GM23338 (cell line): ENCODE measurements at regions not wholly inside any gene's neighbourhood (a gene's known extent, or its start where the extent isn't known, plus 50 kb on each side); places are given as distances from the start of the nearest gene placed in this dataset.

Experiments
- ATAC-seq: fragments of 200-7000 bp; cut with Tn5 transposase; 3 replicates; pipeline ENCODE4 v1.9.1; 2020
- DNase-seq: peaks from one replicate; pipeline ENCODE4 v3.0.0-alpha.2; 2015; ENCODE audit warnings: low spot score
- H2AFZ ChIP-seq: fragments of 200-600 bp; sonication (generic); 2 replicates; pipeline ENCODE4 v1.8.0; 2016; ENCODE audit warnings: antibody characterized with exemption, mild to moderate bottlenecking, moderate library complexity
- H3F3A ChIP-seq: fragments of 200-600 bp; sonication (generic); replicated peaks from 2 replicates; pipeline ENCODE4 v1.8.0; 2017; ENCODE audit warnings: antibody characterized with exemption, mixed run types, low read depth
- H3K27ac ChIP-seq: fragments of 200-600 bp; sonication (generic); 2 replicates; pipeline ENCODE4 v1.6.1; 2016; ENCODE audit warnings: low read depth
- H3K27me3 ChIP-seq: fragments of 200-600 bp; sonication (generic); 2 replicates; pipeline ENCODE4 v1.8.0; 2016; ENCODE audit warnings: mild to moderate bottlenecking, mixed run types, moderate library complexity; ENCODE audit not compliant: insufficient read depth
- H3K36me3 ChIP-seq: fragments of 200-600 bp; sonication (generic); 2 replicates; pipeline ENCODE4 v1.8.0; 2016; ENCODE audit warnings: mild to moderate bottlenecking; ENCODE audit not compliant: insufficient read depth
- H3K4me1 ChIP-seq: fragments of 200-600 bp; sonication (generic); 2 replicates; pipeline ENCODE4 v1.8.0; 2016; ENCODE audit warnings: mild to moderate bottlenecking, moderate library complexity; ENCODE audit not compliant: insufficient read depth
- H3K4me2 ChIP-seq: fragments of 200-600 bp; sonication (generic); 2 replicates; pipeline ENCODE4 v1.7.1; 2017; ENCODE audit warnings: mixed run types
- H3K4me3 ChIP-seq: fragments of 200-600 bp; sonication (generic); 2 replicates; pipeline ENCODE4 v1.6.1; 2016; ENCODE audit warnings: mixed run types
- H3K79me2 ChIP-seq: fragments of 200-600 bp; sonication (generic); replicated peaks from 2 replicates; pipeline ENCODE4 v1.8.0; 2017; ENCODE audit warnings: mild to moderate bottlenecking; ENCODE audit not compliant: insufficient read depth
- H3K9me2 ChIP-seq: fragments of 200-600 bp; sonication (generic); 2 replicates; pipeline ENCODE4 v1.8.0; 2017; ENCODE audit not compliant: insufficient read depth
- H4K20me1 ChIP-seq: fragments of 200-600 bp; sonication (generic); replicated peaks from 2 replicates; pipeline ENCODE4 v1.8.0; 2017; ENCODE audit warnings: mild to moderate bottlenecking; ENCODE audit not compliant: insufficient read depth
- H3K27ac Mint-ChIP-seq: 2 replicates; pipeline ENCODE4 v1.8.0; 2020; ENCODE audit warnings: inconsistent platforms, mild to moderate bottlenecking, moderate library complexity, mixed read lengths
- H3K27me3 Mint-ChIP-seq: 3 replicates; pipeline ENCODE4 v1.8.0; 2022; ENCODE audit warnings: low read depth, mild to moderate bottlenecking, moderate library complexity, mixed read lengths, inconsistent platforms; ENCODE audit not compliant: insufficient read depth, poor library complexity
- H3K36me3 Mint-ChIP-seq: 3 replicates; pipeline ENCODE4 v1.8.0; 2021; ENCODE audit warnings: low read depth, mild to moderate bottlenecking, inconsistent platforms, moderate library complexity, mixed read lengths
- H3K4me1 Mint-ChIP-seq: 3 replicates; pipeline ENCODE4 v1.8.0; 2020; ENCODE audit warnings: mild to moderate bottlenecking, inconsistent platforms, mixed read lengths
- H3K4me3 Mint-ChIP-seq: 3 replicates; pipeline ENCODE4 v1.8.0; 2021; ENCODE audit warnings: moderate library complexity, mild to moderate bottlenecking, inconsistent platforms, mixed read lengths
- H3K9me3 Mint-ChIP-seq: 3 replicates; pipeline ENCODE4 v1.8.0; 2020; ENCODE audit warnings: moderate library complexity, mild to moderate bottlenecking, inconsistent platforms, mixed read lengths
- CTCF ChIP-seq, 2 experiments: fragments of 200-600 bp in 1 of 2; sonication (generic) in 1 of 2; conservative IDR thresholded peaks; 2 replicates each; pipeline versions ENCODE4 v1.5.1 to v1.6.1; 2016 to 2017; ENCODE audit warnings: antibody characterized with exemption in 2 of 2, low read depth in 2 of 2, mild to moderate bottlenecking in 2 of 2, moderate library complexity in 1 of 2
- ETS1 ChIP-seq: IDR thresholded peaks from 2 replicates; pipeline ENCODE4 v1.6.1; 2016; ENCODE audit warnings: antibody characterized with exemption
- EZH2 ChIP-seq: fragments of 200-600 bp; sonication (generic); IDR thresholded peaks from one replicate; pipeline ENCODE4 v1.8.0; 2017; ENCODE audit warnings: antibody characterized with exemption, mild to moderate bottlenecking, low read depth; ENCODE audit not compliant: unreplicated experiment
- EZH2phosphoT487 ChIP-seq: fragments of 200-600 bp; sonication (generic); IDR thresholded peaks from one replicate; pipeline ENCODE4 v1.8.1; 2018; ENCODE audit warnings: antibody characterized with exemption; ENCODE audit not compliant: unreplicated experiment
- JUNB ChIP-seq: IDR thresholded peaks from one replicate; pipeline ENCODE4 v1.6.1; 2016; ENCODE audit warnings: antibody characterized with exemption; ENCODE audit not compliant: unreplicated experiment
- NANOG ChIP-seq: IDR thresholded peaks from 2 replicates; pipeline ENCODE4 v1.6.1; 2016; ENCODE audit warnings: antibody characterized with exemption, borderline replicate concordance
- POLR2AphosphoS5 ChIP-seq: IDR thresholded peaks from 2 replicates; pipeline ENCODE4 v1.6.1; 2016; ENCODE audit warnings: antibody characterized with exemption, low read depth
- STAT1 ChIP-seq: IDR thresholded peaks from one replicate; pipeline ENCODE4 v1.6.1; 2016; ENCODE audit warnings: antibody characterized with exemption; ENCODE audit not compliant: unreplicated experiment
- ZNF114 ChIP-seq: fragments of 250-450 bp; sonication (Bioruptor Pico); IDR thresholded peaks from 2 replicates; pipeline ENCODE4 v1.5.0; 2020; ENCODE audit warnings: mild to moderate bottlenecking, moderate library complexity
- ZNF331 ChIP-seq: fragments of 250-450 bp; sonication (Bioruptor Pico); IDR thresholded peaks from 2 replicates; pipeline ENCODE4 v1.5.0; 2020; ENCODE audit warnings: low read depth, mild to moderate bottlenecking, moderate library complexity
- TF ChIP-seq, protein P1 (sequence below): IDR thresholded peaks from one replicate; pipeline ENCODE4 v1.6.1; 2018; ENCODE audit warnings: antibody characterized with exemption; ENCODE audit not compliant: unreplicated experiment

GRCh38 chr3:76888856-76889255 lies 151.0 kb upstream of the ROBO2 start:
- H2AFZ ChIP-seq, result no peak overlapping the region
- Mint-ChIP-seq H3K4me1 (no peaks in the 10 kb centered on the region), H3K27ac (no peak overlapping the region), H3K9me3 (no peaks in the 10 kb centered on the region), H3K4me3 (no peak overlapping the region), H3K27me3 (no peaks in the 10 kb centered on the region), H3K36me3 (no peaks in the 10 kb centered on the region)
- no peaks in the 10 kb centered on the region for H3K4me1 ChIP-seq
- H3F3A ChIP-seq, result no peaks in the 10 kb centered on the region
- DNase-seq (no peak), ATAC-seq (no peak)
- no peak overlapping the region for H3K4me2 ChIP-seq
- no peak overlapping the region for H3K27ac ChIP-seq
- no peak overlapping the region for H3K4me3 ChIP-seq
- no peaks in the 10 kb centered on the region for H3K9me2 ChIP-seq
- H3K27me3 ChIP-seq, result no peaks in the 10 kb centered on the region
- no peak for TF ChIP-seq ZNF114 (CRISPR knock-in tag)
- no peak for TF ChIP-seq CTCF (conservative IDR thresholded peaks at IDR 0.05; ENCODE audit: low read depth in 2 of 2)
- no peak for TF ChIP-seq POLR2AphosphoS5
- TF ChIP-seq STAT1, result no peak
- TF ChIP-seq JUNB, result no peak
- no peak for TF ChIP-seq ETS1
- TF ChIP-seq, protein P1, sequence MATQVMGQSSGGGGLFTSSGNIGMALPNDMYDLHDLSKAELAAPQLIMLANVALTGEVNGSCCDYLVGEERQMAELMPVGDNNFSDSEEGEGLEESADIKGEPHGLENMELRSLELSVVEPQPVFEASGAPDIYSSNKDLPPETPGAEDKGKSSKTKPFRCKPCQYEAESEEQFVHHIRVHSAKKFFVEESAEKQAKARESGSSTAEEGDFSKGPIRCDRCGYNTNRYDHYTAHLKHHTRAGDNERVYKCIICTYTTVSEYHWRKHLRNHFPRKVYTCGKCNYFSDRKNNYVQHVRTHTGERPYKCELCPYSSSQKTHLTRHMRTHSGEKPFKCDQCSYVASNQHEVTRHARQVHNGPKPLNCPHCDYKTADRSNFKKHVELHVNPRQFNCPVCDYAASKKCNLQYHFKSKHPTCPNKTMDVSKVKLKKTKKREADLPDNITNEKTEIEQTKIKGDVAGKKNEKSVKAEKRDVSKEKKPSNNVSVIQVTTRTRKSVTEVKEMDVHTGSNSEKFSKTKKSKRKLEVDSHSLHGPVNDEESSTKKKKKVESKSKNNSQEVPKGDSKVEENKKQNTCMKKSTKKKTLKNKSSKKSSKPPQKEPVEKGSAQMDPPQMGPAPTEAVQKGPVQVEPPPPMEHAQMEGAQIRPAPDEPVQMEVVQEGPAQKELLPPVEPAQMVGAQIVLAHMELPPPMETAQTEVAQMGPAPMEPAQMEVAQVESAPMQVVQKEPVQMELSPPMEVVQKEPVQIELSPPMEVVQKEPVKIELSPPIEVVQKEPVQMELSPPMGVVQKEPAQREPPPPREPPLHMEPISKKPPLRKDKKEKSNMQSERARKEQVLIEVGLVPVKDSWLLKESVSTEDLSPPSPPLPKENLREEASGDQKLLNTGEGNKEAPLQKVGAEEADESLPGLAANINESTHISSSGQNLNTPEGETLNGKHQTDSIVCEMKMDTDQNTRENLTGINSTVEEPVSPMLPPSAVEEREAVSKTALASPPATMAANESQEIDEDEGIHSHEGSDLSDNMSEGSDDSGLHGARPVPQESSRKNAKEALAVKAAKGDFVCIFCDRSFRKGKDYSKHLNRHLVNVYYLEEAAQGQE, result no peak
- no peak for TF ChIP-seq NANOG
- TF ChIP-seq EZH2, result no peak
- TF ChIP-seq ZNF331 (CRISPR knock-in tag), result no peak
- no peak for TF ChIP-seq EZH2phosphoT487
- no peaks in the 10 kb centered on the region for H3K36me3 ChIP-seq
- H4K20me1 ChIP-seq, result no peaks in the 10 kb centered on the region
- no peaks in the 10 kb centered on the region for H3K79me2 ChIP-seq
